SK-N-SH treated with all-trans-retinoic acid at 6 μM for 48 hours (cell line): ENCODE measurements at regions not wholly inside any gene's neighbourhood (a gene's known extent, or its start where the extent isn't known, plus 50 kb on each side); places are given as distances from the start of the nearest gene placed in this dataset.
"Not testable (repeated sequence)": the region's sequence is repeated elsewhere in the genome, so short reads cannot be mapped to it uniquely, and the experiment has no call there.

Experiments
- ATAC-seq: fragments of 200-7000 bp; cut with Tn5 transposase; 3 replicates; pipeline ENCODE4 v1.9.1; 2020; ENCODE audit warnings: mild to moderate bottlenecking, moderate library complexity
- ARNTL ChIP-seq: fragments of 450-650 bp; formaldehyde crosslinking; IDR thresholded peaks from 2 replicates; pipeline ENCODE4 v1.5.0; 2020; ENCODE audit warnings: low read depth, mild to moderate bottlenecking, moderate library complexity, borderline replicate concordance
- BACH2 ChIP-seq: fragments of 250-450 bp; sonication (Bioruptor Pico); IDR thresholded peaks from 2 replicates; pipeline ENCODE4 v1.9.0; 2021; ENCODE audit warnings: mild to moderate bottlenecking, borderline replicate concordance
- CSDC2 ChIP-seq: fragments of 250-450 bp; sonication (Bioruptor Pico); IDR thresholded peaks from 2 replicates; pipeline ENCODE4 v1.5.0; 2020; ENCODE audit warnings: mild to moderate bottlenecking, moderate library complexity
- ESRRG ChIP-seq: fragments of 250-450 bp; sonication (Bioruptor Pico); IDR thresholded peaks from 2 replicates; pipeline ENCODE4 v1.6.1; 2021; ENCODE audit warnings: mild to moderate bottlenecking
- GLIS3 ChIP-seq: fragments of 250-450 bp; sonication (Bioruptor Pico); IDR thresholded peaks from 2 replicates; pipeline ENCODE4 v1.5.0; 2020; ENCODE audit warnings: mild to moderate bottlenecking, moderate library complexity
- ISL1 ChIP-seq: fragments of 250-450 bp; sonication (Bioruptor Pico); IDR thresholded peaks from 2 replicates; pipeline ENCODE4 v2.1.2; 2022; ENCODE audit warnings: mild to moderate bottlenecking, moderate library complexity
- RARB ChIP-seq: fragments of 250-450 bp; sonication (Bioruptor Pico); IDR thresholded peaks from 2 replicates; pipeline ENCODE4 v1.8.0; 2021; ENCODE audit warnings: mild to moderate bottlenecking, moderate library complexity
- TCF4 ChIP-seq: fragments of 250-450 bp; sonication (Bioruptor Pico); IDR thresholded peaks from 2 replicates; pipeline ENCODE4 v1.8.0; 2021; ENCODE audit warnings: mild to moderate bottlenecking, moderate library complexity, borderline replicate concordance
- TOX ChIP-seq: fragments of 250-450 bp; sonication (Bioruptor Pico); IDR thresholded peaks from 2 replicates; pipeline ENCODE4 v1.8.0; 2021; ENCODE audit warnings: mild to moderate bottlenecking, moderate library complexity, borderline replicate concordance
- ZC3H10 ChIP-seq: fragments of 250-450 bp; sonication (Bioruptor Pico); IDR thresholded peaks from 2 replicates; pipeline ENCODE4 v1.5.1; 2021; ENCODE audit warnings: mild to moderate bottlenecking, moderate library complexity
- ZFP3 ChIP-seq: fragments of 250-450 bp; sonication (Bioruptor Pico); IDR thresholded peaks from 2 replicates; pipeline ENCODE4 v1.5.0; 2020; ENCODE audit warnings: mild to moderate bottlenecking, moderate library complexity
- ZNF565 ChIP-seq: fragments of 450-650 bp; formaldehyde crosslinking; conservative IDR thresholded peaks from 2 replicates; pipeline ENCODE4 v1.5.0; 2020; ENCODE audit warnings: low read depth, mild to moderate bottlenecking, moderate library complexity
- ZNF70 ChIP-seq: fragments of 450-650 bp; formaldehyde crosslinking; IDR thresholded peaks from 2 replicates; pipeline ENCODE4 v1.5.0; 2020; ENCODE audit warnings: mild to moderate bottlenecking, moderate library complexity
- TF ChIP-seq, protein P1 (sequence below): fragments of 250-450 bp; sonication (Bioruptor Pico); IDR thresholded peaks from 2 replicates; pipeline ENCODE4 v1.8.0; 2021; ENCODE audit warnings: low read depth, mild to moderate bottlenecking, moderate library complexity, borderline replicate concordance
- TF ChIP-seq, protein P2 (sequence below): fragments of 250-450 bp; sonication (Bioruptor Pico); IDR thresholded peaks from 2 replicates; pipeline ENCODE4 v1.5.1; 2020; ENCODE audit warnings: low read depth, mild to moderate bottlenecking, moderate library complexity
- TF ChIP-seq, protein P3 (sequence below): fragments of 250-450 bp; sonication (Bioruptor Pico); IDR thresholded peaks from 2 replicates; pipeline ENCODE4 v1.5.0; 2020; ENCODE audit warnings: mild to moderate bottlenecking, moderate library complexity
- TF ChIP-seq, protein P4 (sequence below): fragments of 250-450 bp; sonication (Bioruptor Pico); IDR thresholded peaks from 2 replicates; pipeline ENCODE4 v1.8.0; 2020; ENCODE audit warnings: mild to moderate bottlenecking, moderate library complexity, borderline replicate concordance
- TF ChIP-seq, protein P5 (sequence below): fragments of 250-450 bp; sonication (Bioruptor Pico); IDR thresholded peaks from 2 replicates; pipeline ENCODE4 v1.5.1; 2021; ENCODE audit warnings: mild to moderate bottlenecking, moderate library complexity

DNA sequence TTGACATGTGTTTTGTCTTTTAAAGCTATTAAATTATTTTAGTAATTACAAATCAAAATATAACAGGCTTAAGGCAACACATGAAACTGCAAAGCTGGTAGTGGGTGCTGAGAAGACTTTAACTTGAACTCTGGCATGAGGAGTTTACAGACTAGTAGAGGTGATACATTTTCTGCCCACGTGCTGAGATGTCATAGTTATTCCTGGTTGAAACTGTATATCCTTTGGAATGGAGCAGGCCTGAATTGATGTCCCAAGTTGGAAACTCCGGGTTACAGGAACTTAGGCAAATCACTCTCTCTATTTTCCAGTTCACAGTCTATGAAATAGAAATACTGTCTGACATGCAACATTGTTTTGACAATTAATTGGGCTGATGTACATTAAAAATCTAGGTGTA is 177.1 kb upstream of the NOL4 start:
- TF ChIP-seq ZFP3 (no peak), ZNF565 (CRISPR knock-in tag) (no peak), CSDC2 (CRISPR knock-in tag) (no peak), ESRRG (CRISPR knock-in tag) (no peak), ARNTL (CRISPR knock-in tag) (no peak), RARB (CRISPR knock-in tag) (no peak), TCF4 (no peak), BACH2 (CRISPR knock-in tag) (no peak), ZC3H10 (CRISPR knock-in tag) (no peak)
- TF ChIP-seq, protein P1, sequence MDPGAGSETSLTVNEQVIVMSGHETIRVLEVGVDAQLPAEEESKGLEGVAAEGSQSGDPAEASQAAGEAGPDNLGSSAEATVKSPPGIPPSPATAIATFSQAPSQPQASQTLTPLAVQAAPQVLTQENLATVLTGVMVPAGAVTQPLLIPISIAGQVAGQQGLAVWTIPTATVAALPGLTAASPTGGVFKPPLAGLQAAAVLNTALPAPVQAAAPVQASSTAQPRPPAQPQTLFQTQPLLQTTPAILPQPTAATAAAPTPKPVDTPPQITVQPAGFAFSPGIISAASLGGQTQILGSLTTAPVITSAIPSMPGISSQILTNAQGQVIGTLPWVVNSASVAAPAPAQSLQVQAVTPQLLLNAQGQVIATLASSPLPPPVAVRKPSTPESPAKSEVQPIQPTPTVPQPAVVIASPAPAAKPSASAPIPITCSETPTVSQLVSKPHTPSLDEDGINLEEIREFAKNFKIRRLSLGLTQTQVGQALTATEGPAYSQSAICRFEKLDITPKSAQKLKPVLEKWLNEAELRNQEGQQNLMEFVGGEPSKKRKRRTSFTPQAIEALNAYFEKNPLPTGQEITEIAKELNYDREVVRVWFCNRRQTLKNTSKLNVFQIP (CRISPR knock-in tag), result no peak
- TF ChIP-seq, protein P2, sequence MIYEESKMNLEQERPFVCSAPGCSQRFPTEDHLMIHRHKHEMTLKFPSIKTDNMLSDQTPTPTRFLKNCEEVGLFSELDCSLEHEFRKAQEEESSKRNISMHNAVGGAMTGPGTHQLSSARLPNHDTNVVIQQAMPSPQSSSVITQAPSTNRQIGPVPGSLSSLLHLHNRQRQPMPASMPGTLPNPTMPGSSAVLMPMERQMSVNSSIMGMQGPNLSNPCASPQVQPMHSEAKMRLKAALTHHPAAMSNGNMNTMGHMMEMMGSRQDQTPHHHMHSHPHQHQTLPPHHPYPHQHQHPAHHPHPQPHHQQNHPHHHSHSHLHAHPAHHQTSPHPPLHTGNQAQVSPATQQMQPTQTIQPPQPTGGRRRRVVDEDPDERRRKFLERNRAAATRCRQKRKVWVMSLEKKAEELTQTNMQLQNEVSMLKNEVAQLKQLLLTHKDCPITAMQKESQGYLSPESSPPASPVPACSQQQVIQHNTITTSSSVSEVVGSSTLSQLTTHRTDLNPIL, result no peak
- TF ChIP-seq, protein P3, sequence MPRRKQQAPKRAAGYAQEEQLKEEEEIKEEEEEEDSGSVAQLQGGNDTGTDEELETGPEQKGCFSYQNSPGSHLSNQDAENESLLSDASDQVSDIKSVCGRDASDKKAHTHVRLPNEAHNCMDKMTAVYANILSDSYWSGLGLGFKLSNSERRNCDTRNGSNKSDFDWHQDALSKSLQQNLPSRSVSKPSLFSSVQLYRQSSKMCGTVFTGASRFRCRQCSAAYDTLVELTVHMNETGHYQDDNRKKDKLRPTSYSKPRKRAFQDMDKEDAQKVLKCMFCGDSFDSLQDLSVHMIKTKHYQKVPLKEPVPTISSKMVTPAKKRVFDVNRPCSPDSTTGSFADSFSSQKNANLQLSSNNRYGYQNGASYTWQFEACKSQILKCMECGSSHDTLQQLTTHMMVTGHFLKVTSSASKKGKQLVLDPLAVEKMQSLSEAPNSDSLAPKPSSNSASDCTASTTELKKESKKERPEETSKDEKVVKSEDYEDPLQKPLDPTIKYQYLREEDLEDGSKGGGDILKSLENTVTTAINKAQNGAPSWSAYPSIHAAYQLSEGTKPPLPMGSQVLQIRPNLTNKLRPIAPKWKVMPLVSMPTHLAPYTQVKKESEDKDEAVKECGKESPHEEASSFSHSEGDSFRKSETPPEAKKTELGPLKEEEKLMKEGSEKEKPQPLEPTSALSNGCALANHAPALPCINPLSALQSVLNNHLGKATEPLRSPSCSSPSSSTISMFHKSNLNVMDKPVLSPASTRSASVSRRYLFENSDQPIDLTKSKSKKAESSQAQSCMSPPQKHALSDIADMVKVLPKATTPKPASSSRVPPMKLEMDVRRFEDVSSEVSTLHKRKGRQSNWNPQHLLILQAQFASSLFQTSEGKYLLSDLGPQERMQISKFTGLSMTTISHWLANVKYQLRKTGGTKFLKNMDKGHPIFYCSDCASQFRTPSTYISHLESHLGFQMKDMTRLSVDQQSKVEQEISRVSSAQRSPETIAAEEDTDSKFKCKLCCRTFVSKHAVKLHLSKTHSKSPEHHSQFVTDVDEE (CRISPR knock-in tag), result no peak
- TF ChIP-seq, all 23 proteins: peak for 0
- ATAC-seq, result no peak

DNA sequence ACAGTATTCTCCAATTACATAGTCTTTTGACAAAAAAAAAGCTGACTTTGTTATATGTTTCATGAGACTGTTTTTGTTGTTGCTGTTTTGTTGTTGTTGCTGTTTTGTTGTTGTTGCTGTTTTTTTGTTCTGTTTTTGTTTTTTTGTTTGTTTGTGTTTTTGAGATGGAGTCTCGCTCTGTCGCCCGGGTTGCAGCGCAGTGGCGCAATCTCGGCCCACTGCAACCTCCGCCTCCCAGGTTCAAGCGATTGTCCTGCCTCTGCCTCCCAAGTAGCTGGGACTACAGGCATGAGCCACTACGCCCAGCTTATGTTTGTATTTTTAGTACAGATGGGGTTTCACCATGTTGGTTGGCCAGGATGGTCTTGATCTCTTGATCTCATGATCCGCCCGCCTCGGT is 182.8 kb upstream of the NOL4 start:
- ATAC-seq, result not testable (repeated sequence)

DNA sequence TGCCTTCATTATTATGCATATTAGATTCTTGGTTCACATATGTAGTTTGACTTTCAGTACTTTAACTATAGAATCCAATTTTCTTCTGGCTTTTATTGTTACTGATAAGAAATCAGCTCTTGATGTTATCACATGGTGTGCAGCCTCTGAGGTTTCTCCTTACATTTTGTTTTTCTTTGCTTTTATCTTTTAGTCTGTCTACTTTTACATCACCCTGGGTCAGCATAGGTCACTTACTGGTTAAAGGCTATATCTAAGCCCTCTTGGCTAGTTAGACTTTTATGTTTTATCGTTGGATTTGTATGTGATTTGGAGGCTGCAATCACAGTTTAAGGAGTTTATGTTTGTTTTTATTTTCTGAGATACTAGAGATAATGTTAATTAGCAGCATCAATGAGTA is 187.2 kb upstream of the NOL4 start:
- ATAC-seq, result no peak
- TF ChIP-seq BACH2 (CRISPR knock-in tag) (no peak), ZFP3 (no peak), CSDC2 (CRISPR knock-in tag) (no peak)
- TF ChIP-seq, protein P2, result no peak

DNA sequence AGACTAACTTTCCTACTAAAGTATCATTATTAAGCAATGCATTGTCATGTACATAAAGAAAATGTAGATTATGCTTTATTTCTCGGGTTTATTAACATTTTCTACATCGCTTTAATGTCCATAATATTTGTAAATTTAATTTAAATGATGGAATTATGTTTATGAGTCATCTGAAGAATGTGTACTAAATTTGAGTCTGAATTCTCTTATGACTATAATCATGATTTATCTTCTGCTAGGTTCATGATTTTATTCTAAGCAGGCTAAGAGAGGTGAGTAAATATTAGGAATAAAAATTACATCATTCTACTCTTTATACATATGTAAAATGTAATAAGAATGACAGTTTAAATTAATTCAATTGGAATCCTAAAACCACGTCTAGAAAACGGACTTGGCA is 206.3 kb upstream of the NOL4 start:
- ATAC-seq, result no peak

More for the DNA sequence above, 206.3 kb upstream of the NOL4 start:
- TF ChIP-seq ZFP3, result peak; percentile 54; the same call in 1 of the 2 replicates
- TF ChIP-seq ISL1, result peak; percentile 98
- TF ChIP-seq, protein P2, result peak; percentile 92
- no peak for TF ChIP-seq ZNF70 (CRISPR knock-in tag)
- TF ChIP-seq, protein P4, sequence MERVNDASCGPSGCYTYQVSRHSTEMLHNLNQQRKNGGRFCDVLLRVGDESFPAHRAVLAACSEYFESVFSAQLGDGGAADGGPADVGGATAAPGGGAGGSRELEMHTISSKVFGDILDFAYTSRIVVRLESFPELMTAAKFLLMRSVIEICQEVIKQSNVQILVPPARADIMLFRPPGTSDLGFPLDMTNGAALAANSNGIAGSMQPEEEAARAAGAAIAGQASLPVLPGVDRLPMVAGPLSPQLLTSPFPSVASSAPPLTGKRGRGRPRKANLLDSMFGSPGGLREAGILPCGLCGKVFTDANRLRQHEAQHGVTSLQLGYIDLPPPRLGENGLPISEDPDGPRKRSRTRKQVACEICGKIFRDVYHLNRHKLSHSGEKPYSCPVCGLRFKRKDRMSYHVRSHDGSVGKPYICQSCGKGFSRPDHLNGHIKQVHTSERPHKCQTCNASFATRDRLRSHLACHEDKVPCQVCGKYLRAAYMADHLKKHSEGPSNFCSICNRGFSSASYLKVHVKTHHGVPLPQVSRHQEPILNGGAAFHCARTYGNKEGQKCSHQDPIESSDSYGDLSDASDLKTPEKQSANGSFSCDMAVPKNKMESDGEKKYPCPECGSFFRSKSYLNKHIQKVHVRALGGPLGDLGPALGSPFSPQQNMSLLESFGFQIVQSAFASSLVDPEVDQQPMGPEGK (CRISPR knock-in tag), result peak; percentile 89; the same call in 1 of the 2 replicates
- no peak for TF ChIP-seq TOX
- TF ChIP-seq GLIS3, result peak; percentile 77; the same call in 1 of the 2 replicates
- TF ChIP-seq, protein P5, sequence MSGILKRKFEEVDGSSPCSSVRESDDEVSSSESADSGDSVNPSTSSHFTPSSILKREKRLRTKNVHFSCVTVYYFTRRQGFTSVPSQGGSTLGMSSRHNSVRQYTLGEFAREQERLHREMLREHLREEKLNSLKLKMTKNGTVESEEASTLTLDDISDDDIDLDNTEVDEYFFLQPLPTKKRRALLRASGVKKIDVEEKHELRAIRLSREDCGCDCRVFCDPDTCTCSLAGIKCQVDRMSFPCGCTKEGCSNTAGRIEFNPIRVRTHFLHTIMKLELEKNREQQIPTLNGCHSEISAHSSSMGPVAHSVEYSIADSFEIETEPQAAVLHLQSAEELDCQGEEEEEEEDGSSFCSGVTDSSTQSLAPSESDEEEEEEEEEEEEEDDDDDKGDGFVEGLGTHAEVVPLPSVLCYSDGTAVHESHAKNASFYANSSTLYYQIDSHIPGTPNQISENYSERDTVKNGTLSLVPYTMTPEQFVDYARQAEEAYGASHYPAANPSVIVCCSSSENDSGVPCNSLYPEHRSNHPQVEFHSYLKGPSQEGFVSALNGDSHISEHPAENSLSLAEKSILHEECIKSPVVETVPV, result peak; percentile 84; the same call in 1 of the 2 replicates
